GM19372 (cell line): ENCODE measurements at regions not wholly inside any gene's neighbourhood (a gene's known extent, or its start where the extent isn't known, plus 50 kb on each side); places are given as distances from the start of the nearest gene placed in this dataset.

ENCODE experiments used
- ATAC-seq: cut with Tn5 transposase; IDR thresholded peaks from one replicate; pipeline ENCODE4 v1.9.1; 2021; ENCODE audit warnings: mild to moderate bottlenecking, low read depth, moderate library complexity; ENCODE audit not compliant: unreplicated experiment

DNA sequence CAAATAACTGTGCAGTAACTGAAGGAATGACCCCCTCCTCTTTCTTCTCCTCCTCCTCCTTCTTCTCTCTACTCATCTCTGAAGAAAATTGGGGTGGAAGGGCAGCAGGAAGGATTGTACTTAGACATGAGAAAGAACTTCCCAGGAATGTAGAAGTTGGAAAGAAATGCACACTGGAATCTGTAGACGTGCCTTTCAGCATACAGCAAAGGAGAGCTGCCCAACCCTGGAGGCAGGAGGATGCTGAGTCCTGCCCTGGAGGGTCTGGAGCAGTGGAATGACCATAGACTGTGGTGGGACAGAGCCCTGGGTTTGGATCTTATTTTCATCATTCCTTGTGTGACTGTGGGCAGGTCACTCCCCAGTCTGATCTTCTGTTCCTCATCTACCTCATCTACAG lies 80.1 kb downstream of the PJA1 start:
- ATAC-seq: no peak

DNA sequence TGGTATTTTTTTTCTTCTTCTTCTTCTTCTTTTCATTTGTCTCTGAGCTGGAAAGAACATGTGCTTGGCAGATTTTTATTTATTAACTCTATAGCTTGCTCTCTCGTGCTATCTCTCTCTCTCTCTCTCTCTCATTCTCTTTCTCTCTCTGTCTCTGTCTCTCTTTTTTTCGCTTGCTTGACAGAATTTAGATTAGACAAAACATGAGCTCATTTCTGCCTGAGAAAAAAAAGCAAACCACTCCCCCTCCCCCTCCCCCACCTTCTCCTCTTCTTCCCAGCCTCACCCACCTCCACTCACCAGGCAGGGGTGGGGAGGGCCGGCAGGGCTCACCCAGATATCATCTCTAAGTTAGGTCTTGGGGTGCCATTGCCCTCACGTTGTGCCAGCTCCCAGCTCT lies 81.5 kb downstream of the PJA1 start:
- ATAC-seq: no peak

DNA sequence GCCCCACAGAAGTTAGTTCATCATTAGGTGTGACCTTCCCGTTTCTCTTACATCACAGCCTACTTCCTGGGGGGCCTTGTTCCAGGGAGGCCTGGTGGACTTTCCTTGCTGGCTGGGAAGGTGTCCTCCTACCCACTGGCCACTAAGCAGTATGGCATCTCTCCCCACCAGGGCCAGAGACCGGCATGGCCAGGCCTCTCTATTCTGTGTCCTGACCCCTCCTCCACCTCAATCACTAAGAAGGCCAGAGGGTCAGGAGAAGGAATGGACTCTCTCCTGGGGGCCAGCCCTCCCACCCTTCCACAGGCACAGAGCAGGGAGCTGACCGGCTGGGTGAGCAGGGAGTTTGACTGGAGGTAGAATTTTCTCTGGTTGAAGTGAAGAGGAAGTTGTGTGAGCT lies 81.9 kb downstream of the PJA1 start:
- no peak for ATAC-seq

DNA sequence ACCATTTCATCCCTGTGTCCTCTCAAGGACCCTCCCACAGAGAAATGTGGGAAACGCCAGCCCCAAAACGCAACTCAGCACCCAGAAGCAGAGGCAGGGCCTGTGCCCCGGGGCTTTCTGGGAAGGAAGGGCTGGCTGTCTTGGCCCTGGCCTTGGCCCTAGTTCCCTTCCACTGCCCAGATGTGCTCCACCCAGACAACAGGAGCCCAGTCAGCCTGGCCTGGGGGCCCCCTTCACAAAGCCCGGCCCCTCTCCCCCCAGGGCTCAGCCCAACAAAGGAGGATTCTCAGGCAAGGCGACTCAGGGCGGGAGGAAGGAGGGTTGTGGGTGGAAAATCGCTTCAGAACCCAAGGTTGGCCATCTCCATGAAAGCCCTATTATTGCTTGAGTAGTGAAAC lies 82.5 kb downstream of the PJA1 start:
- no peak for ATAC-seq

DNA sequence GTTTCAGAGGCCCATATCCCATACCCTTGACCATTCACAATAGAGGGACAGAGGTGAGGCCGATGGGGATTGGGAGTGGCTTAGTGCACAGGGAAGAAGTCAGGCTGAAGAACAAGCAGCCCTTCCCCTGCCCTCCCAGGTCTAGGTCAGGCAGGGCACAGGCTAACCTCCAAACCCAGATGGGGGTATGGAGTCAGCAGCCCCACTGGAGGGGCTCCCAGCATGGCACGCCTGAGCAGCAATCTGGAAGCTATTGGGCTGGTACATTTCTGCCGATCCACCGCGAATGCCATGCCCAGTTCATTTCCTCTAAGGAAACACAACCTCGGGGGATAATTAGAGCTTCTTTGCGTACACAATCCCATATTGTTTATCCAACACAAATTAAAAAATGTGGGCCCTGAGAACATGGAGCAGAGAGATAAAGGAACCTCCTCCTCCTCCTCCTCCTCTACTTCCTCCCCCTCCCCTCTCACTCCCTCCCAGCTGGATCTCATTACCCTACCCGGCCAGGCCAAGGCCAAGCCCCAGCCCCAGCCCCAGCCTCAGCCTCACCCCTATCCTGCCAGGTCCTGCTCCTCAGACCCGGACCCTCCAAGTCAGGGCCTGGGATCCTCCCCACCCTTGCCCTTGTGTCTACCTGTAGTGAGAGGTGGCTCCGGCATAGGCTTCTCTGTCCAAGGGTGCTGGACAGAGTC lies 83.0 kb downstream of the PJA1 start:
- no peak for ATAC-seq

DNA sequence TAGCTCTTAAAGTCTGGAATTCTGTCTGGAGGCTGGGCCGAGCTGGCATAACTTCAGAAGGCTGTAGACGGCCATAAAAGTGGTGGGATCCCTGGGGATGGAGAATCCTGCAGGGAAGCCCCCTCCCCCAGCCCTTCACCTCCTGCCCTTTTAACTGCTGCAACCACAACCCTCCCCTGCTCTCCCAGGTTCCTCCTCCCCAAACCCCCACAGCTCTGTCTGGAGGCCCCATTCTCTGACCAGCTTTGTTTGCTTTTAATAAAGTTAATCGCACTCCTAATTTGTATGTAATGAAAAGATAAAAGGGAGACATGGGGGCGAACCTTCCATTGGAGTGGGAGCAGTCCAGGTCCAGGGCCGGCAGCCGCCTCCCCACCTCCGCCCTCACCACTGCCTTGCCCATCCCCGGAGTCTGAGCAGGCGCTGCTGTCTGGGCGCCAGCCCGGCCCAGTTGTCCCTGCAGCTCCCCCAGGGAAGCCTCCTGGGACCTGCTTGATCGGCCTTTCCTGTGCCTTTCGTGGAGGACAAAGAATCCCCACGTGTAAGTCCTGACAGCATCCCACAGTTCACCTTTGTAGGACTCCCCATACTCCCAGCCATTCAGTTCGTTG lies 84.3 kb downstream of the PJA1 start:
- no peak for ATAC-seq

DNA sequence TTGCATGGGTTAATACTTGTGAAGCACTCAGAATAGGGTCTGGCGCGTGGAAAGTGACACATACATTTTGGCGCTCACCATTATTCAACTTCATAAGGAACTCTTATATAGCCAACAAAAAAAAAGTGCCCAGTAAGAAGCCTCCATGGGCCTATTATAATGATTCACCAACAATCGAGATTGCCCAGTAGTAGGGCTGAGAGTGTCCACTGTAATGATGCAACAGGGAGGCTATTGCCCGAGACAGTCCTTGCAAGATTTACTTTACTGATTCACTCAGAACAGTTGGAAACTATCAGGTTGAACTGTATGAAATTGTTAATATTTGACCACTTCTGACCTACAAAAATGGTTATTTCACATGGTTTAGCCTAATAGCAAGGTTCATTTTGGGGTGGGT lies 86.0 kb downstream of the PJA1 start:
- ATAC-seq: no peak

DNA sequence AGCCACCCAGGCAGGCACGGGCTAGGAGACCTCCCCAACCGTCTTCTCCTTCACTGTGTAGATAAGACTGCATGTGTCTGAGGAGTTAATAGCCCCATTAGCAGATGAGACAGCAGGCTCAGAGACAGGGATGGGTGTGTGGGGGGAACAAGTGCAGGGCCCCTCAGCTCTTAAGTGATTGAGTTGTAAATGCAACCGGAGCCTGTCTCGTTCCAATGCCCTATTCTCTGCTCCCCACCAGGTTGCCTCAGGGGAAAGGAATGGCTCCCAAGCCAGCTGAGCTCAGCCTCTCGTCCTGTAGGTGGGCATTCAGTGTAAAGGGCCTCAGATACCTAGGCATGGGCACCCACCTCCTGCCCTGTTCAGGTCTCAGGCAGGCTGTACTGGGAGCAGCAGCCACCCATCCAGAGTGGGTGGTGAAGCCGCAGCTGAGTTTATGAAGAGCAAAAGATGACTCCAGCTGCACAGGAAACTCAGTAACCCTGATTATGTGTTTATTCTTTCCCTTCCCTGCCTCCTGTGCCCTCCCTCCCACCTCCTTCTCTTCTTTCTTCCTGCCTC lies 87.3 kb downstream of the PJA1 start:
- no peak for ATAC-seq

DNA sequence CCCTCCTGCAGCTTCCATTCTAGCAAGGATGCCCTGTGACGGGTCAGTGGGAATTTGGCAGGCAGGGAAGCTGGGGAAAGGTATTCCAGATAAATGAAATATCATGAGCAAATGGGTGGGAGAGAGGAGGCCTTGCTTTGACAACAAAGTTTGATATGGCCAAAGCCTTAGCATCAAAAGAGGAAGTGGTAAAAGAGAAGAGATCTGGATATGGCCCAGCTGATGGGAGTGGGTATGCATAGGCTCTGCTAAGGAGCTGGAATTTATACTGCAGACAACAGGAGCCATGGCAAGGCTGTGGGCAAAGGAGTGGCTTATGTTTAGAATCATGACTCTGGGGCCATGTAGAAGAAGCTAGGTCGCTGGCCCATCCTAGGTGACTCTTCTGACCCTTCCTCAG lies 89.2 kb downstream of the PJA1 start:
- ATAC-seq: no peak

DNA sequence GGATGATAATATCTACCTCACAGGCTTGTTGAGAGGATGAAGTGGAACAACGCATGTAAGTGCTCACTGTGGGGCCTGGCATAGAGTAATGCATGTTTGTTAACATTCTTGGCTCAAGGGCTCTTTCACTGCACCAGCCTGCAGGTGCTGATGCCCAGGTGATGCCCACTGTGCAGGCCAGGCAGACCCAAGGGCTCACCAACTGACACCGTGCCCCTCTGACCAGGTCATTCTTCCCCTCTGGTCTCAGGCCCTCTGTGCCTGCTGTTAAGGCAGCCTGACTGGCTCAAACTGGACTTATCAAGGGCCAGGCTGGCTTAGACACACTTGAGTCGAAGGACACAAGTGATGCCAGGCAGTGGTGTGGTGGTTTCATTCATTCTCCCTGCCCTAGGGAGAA lies 90.5 kb downstream of the PJA1 start:
- ATAC-seq: no peak

DNA sequence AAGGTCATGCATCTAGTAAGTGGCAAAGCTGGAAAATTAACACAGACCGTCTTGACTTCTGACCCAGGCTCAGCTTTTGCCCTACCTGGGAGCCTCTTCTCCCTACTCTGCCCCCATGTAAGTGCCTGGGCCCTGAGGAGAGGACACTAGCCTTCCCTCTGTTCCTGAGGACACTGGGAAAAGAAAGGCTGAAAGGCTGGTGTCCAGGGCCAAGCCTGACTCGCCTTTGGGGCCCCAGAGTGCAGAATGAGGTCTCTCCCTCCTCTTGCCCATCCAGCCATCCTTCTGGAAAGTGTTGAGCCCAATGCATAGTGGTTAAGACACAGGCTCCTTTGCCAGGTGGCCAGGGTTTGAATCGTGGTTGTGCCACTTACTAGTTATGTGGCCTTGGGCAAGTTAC lies 91.5 kb downstream of the PJA1 start:
- no peak for ATAC-seq

DNA sequence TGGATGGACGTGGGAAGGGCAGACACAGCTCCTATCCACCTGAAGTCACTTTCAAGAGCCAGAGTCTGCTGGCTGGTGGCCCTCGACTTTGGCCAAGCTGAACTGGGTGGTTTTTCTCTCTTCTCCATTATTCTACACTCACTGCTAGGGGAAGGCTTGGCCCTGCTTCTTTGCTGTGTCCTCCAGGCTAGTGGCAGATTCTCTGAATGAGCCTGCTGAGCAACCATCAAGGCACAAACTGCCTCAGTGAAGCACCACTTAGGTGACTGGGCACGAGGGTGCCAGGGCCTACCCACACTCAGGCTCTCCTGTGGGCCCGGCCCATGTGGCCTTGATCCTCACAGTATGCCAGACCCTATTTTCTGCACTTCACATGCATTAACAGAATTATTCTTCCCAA lies 92.0 kb downstream of the PJA1 start:
- ATAC-seq: no peak

DNA sequence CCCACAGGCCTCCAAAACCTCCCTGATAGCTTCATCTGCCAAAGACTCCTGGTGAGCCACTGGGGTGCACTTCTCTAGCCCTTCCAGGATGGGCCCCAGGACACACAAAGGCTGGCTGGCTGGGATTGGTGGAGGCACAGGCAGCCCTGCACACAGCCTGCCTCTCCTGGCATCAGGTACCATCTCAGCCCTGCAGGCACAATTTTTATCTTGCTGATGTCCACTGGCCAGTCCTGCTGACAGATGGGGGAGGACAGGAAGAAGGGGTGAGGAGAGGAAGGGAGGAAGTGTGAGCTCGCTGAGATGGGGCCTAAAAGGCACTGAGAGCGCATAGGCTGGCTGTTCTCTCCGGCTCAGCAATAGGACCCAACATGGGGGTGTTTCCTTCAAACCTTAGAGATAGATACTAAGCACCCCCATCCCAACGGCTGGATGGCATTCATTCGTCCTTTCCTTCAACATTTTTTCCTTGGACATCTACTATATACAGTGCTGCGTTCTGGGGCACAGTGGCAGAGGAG lies 92.7 kb downstream of the PJA1 start:
- no peak for ATAC-seq

DNA sequence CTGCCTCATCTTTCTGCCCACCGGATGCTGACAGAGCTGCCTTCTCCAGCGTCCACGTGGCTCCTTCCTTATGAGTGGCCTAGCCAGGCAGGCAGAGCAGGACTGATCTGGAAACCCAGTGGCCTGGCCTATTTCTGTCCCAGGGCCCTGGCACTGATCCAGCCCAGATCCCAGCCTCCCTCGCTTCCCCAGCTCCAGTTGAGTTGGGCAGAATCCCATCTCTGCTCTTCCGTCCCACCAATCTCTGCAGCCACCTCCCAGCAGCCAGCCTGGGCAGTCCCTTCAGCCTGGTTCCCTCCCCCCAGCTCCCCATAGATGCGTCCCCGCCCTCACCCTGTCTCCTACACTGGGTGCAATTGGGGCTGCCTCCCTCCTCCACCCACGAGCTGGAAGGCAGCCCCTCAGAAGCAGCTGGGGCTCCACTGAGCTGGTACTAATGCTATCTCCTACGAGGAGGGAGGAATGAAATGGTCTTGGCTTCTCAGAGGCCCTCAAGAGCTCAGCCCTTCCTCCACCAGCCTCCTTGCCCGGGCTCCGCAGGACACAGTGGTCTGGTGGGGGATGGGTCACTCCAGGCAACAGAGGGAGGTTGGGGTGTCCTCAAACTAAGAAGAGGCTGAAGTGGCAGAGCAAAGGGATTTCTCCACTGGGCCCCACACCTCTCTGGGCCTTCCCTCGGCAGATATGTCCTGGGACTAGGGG lies 94.2 kb downstream of the PJA1 start:
- ATAC-seq: no peak

DNA sequence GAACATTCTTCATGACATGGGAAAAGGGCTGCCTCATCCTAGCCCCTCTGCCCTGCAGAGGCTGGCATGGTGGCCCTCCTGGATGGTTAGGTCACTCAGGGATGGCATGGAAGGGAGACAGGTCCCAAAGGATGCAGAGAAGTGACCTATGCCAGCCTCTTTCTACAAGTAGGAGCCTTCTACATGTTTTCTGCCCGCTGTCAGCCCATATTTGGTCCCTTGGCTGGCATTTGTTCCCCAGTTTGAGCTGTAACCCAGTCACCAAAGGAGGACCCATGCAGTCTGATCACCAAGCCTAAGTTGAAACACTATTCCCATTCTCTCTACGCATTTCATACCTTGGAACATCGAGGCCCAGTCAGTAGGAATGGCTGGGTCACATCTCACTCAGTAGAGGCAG lies 95.4 kb downstream of the PJA1 start:
- ATAC-seq: no peak

DNA sequence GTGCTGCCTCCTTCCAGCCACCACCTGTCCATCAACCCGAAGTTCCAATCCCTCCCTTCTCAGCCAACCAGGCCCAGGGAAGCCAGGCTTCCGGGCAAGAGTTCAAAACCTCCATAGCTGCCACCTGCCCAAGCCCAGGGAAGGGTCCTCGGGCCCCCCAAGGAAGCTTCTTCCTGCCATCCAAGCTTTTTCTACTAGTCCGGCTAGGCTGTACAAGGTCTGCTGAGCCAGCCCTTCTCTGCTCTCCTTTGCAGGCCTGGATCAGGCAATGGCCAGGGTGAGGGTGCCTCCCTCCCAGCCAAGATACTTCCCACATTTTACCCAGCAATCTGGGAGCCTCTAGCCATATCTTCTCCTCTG lies 96.2 kb downstream of the PJA1 start:
- ATAC-seq: no peak

DNA sequence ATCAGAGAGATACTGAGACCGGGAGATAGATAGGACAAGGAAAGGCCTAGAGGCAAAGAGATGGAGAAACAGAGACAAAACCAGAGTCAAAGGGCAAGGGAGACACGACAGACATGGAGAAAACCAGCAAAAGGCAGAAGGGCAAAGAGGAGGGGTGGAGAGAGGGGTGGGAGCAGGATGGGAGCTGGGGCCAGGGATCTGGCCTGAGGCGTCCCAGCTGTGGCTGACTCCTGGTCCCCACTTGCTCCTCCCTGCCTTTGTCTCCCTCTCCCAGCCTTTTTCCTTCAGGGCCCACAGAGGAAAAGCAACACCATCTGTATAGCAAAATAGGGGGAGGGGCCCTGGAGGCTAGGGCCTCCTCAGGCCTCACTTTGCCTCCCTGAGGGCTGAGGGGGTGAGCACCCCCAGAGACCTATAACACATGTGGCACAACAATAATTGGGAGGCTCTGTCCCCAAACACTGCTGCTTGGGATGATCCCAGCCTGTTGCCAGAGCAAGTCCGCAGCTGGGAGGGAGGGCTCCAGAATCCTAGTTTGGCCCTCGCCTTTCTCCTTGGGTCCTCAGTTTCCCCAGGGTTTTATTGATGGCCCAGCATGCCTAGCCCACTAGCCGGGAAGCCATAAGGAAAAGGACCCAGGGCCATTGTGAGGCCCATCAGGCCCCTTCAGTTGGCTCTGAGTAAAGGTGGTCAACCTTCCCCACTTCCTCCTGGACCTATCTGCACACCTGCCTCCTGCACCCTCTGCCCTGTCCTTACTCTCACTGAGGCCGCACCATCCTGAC lies 96.8 kb downstream of the PJA1 start:
- no peak for ATAC-seq

DNA sequence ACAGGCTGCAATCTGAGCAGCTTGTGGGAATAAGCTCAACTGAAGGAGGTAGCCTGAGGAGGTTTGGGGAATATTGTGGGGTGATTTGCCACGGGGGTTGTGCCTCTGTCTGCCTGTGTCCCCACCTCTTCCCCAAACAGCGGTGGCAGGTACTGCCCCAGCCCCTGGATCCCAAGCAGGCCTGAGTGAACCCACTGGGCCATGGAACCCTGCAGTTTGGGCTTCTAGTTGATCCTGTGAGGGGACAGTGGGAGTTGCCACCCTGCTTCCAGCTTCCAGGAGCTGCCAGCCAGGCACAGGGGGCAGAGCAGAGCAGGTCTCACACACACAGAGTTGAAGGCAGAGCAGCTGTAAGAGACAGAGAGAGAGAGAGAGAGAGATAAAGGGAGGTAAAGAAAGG lies 97.4 kb downstream of the PJA1 start:
- ATAC-seq: no peak

DNA sequence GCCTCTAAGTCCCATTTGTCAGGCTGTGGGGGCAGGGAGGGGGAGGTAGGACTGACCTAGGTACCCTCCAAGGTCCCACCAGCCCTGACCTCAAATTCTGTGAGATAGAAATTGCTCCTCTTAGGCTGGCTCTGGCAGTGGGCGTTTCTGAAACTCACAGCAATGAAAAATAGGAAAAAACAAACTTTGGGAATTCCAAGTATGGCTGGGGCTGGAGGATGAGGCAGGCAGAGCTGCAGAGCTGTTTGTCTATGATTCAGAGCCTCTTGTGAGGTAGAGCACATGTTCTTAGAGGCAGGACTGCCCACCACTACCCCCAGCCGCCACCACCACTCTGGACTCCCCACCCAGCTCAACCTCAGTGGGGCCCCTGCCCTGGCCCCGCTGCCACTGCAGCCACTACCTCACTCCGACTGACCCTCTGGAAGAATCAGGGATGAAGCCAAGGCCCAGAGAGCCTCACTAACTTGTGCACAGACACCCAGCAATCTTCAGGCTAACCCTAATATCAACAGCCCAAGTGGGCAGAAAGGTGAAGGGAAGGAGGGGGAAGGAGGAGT lies 98.2 kb downstream of the PJA1 start:
- no peak for ATAC-seq

DNA sequence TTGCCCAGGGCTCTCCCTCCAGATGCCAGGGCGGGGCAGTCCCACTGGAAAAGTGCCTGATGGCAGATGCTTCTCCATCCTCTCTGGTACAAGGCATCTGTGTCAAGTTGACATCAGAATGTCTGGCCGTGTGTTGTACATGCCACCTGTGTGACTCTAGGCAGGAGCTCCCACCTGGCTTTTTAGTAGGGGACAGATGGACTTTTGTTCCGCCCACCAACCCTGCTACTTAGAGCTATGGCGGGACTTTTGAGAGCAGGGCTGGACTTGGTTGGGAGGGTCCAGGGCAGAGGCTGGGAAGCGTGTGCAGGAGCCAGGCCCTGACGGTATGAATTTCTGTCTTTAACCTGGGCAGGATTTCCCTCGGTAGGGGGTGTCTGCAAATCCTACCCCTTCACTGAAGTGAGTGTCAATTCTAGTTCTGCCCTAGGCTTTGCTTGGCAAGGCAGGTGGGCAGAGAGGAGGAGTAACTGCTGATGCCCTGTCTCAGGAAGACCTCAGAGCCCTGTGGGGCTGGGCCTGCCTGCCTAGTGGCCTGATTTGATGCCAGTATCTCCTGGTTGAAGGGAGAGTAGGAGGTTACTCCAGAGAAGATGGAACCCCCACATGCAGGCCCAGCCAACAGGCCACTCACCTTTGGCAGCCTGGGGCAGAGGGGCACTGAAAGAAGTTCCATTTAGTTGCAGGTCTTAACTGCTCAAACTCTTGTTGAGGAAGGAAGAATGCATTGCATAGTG lies 99.1 kb downstream of the PJA1 start:
- ATAC-seq: no peak
